Immature natural killer cell (primary cell): ENCODE measurements at regions not wholly inside any gene's neighbourhood (a gene's known extent, or its start where the extent isn't known, plus 50 kb on each side); places are given as distances from the start of the nearest gene placed in this dataset.
"Not testable (repeated sequence)": the region's sequence is repeated elsewhere in the genome, so short reads cannot be mapped to it uniquely, and the experiment has no call there.

ENCODE experiments used
- DNase-seq, 3 donors: peaks; one replicate each; pipeline ENCODE4 v3.0.0; 2022; ENCODE audit warnings: mixed read lengths in 1 of 3
- H3K27ac Mint-ChIP-seq, 6 donors: one replicate each; pipeline ENCODE4 v1.8.0; 2020; ENCODE audit warnings: mixed read lengths in 6 of 6, mild to moderate bottlenecking in 5 of 6, inconsistent platforms in 4 of 6, moderate library complexity in 3 of 6
- H3K27me3 Mint-ChIP-seq, 3 donors: one replicate each; pipeline ENCODE4 v1.8.0; 2020 to 2021; ENCODE audit warnings: low read depth in 3 of 3, mild to moderate bottlenecking in 3 of 3, mixed read lengths in 3 of 3, moderate library complexity in 3 of 3, inconsistent platforms in 1 of 3
- H3K36me3 Mint-ChIP-seq, 3 donors: one replicate each; pipeline ENCODE4 v1.8.0; 2020; ENCODE audit warnings: mixed read lengths in 3 of 3, inconsistent platforms in 2 of 3, mild to moderate bottlenecking in 2 of 3
- H3K4me1 Mint-ChIP-seq, 2 donors: one replicate each; pipeline ENCODE4 v1.8.0; 2020; ENCODE audit warnings: inconsistent platforms in 2 of 2, mild to moderate bottlenecking in 2 of 2, mixed read lengths in 2 of 2, moderate library complexity in 1 of 2
- H3K4me3 Mint-ChIP-seq, 5 donors: one replicate each; pipeline ENCODE4 v1.8.0; 2020; ENCODE audit warnings: mild to moderate bottlenecking in 5 of 5, mixed read lengths in 5 of 5, inconsistent platforms in 3 of 5, moderate library complexity in 3 of 5
- H3K9me3 Mint-ChIP-seq, 6 donors: one replicate each; pipeline ENCODE4 v1.8.0; 2020; ENCODE audit warnings: mild to moderate bottlenecking in 6 of 6, mixed read lengths in 6 of 6, inconsistent platforms in 4 of 6, moderate library complexity in 3 of 6

DNA sequence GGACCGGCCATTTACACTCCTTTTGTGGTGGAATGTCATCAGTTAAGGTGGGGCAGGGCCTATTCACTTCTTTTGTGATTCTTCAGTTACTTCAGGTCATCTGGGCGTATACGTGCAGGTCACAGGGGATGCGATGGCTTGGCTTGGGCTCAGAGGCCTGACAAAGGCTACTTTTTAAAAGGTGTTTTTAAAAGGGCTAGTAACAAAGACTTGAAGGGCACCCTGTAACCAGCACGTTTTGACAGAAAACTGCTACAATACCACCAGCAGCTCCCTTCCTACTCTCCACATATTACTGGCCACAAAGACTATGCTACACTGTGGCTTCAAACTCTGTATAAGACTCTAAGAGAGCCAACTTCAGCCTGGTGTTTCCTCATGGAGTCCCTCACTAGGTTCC lies 151.6 kb upstream of the KCTD3 start:
- H3K4me1 Mint-ChIP-seq, H3K36me3 Mint-ChIP-seq, DNase-seq, H3K27ac Mint-ChIP-seq, H3K27me3 Mint-ChIP-seq, H3K4me3 Mint-ChIP-seq: not testable (repeated sequence)
- H3K9me3 Mint-ChIP-seq = peaks cover 0 to 48% (median 12%) of the 10 kb centered on the region in 6 donors

DNA sequence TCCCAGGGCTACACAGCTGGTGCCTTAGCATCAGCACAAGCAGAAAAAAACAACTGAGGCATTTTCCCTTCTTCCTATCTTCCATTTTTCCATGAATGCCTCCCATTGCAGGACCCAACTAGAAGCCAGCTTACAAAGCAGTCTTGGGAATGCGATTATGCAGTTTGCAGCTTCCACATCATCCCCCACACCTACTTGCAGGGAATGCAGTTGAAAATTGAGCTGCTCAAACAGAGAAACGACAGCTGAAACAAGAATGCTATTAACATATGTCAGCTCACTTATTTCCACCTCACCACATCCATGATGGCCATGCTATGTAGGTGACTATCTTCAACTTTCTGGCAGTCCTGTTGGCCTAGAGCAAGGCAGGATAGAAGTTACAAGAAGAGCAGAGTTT lies 150.6 kb upstream of the KCTD3 start:
- Mint-ChIP-seq H3K4me3 (no peak overlapping the region), H3K4me1 (no peaks in the 10 kb centered on the region), H3K27me3 (peaks cover 0 to 2% (median 0%) of the 10 kb centered on the region in 3 donors), H3K9me3 (peaks cover 0 to 55% (median 13%) of the 10 kb centered on the region in 6 donors), H3K36me3 (no peaks in the 10 kb centered on the region), H3K27ac (no peak overlapping the region)
- no peak for DNase-seq

DNA sequence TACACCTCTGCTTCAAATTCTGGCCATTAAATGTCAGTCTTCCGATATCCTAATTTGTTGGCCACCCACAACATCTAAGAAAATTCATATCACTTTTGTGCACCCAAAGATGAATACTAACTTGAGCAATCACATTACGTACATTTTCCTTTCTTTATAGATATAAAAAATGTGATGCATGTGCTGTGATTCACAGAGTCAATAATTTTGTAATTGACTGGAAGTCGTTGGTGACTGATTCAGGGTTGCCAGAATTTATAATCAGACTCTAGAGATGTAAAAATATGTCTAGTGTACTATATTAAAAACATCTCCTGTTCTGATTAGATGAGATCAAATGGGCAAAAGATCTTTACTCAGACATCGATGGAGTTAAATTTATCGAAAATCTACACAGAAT lies 150.0 kb upstream of the KCTD3 start:
- H3K4me3 Mint-ChIP-seq = no peak overlapping the region
- no peaks in the 10 kb centered on the region for H3K4me1 Mint-ChIP-seq
- peaks cover 0 to 2% (median 0%) of the 10 kb centered on the region in 3 donors for H3K27me3 Mint-ChIP-seq
- H3K27ac Mint-ChIP-seq = no peak overlapping the region
- DNase-seq = no peak
- H3K36me3 Mint-ChIP-seq = no peaks in the 10 kb centered on the region
- peaks cover 0 to 55% (median 10%) of the 10 kb centered on the region in 6 donors for H3K9me3 Mint-ChIP-seq

DNA sequence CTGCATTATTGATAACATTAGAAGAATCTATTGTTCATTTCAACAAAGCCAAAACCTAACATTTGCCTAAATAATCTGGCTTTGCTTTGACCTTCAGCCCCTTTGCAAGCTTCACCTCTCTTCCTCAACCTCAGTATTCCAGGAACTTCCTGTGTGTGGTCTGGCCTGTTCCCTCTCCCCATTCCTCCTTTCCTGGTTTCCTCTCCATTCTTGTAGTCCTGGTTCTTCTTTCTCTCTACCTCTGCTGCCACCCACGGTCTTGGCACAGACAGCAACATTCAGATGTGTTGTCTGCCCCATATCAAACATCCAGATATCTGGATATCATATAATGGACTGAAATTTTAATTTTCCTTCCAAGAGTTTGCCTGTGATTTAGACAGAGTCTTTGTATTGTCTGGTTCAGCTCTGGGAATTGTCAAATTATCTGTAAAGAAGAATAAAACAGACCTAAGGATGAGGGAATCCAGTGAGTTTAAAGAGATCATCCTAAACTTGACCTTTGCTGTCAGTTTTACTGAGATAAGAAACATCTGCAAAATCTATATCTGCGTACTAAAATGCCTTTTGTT lies 148.1 kb upstream of the KCTD3 start:
- Mint-ChIP-seq H3K27ac (no peak overlapping the region), H3K4me3 (no peak overlapping the region), H3K4me1 (no peaks in the 10 kb centered on the region), H3K27me3 (peaks cover 0 to 4% (median 3%) of the 10 kb centered on the region in 3 donors), H3K36me3 (peaks cover 0 to 6% (median 0%) of the 10 kb centered on the region in 3 donors), H3K9me3 (peaks cover 8 to 59% (median 15%) of the 10 kb centered on the region in 6 donors)
- DNase-seq = no peak

DNA sequence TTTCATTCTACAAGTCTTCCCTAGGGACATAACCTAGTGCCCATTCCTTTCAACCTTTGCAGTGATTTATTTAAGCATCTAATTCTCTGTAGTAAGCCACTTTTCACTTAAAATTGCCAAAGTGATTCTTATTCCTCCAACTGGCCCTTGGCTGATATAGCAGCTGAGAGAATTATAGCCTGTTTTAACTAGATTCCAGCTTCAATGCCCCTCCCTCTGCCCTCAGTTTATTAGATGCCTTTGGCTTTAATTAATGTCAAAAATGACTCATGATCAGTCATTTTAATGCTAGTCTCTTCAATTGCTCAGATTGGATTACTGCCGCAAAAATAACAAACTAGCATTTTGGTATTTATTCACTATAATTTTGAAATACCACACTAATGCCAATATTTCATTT lies 145.4 kb upstream of the KCTD3 start:
- Mint-ChIP-seq H3K4me3 (no peak overlapping the region), H3K27ac (no peak overlapping the region)

DNA sequence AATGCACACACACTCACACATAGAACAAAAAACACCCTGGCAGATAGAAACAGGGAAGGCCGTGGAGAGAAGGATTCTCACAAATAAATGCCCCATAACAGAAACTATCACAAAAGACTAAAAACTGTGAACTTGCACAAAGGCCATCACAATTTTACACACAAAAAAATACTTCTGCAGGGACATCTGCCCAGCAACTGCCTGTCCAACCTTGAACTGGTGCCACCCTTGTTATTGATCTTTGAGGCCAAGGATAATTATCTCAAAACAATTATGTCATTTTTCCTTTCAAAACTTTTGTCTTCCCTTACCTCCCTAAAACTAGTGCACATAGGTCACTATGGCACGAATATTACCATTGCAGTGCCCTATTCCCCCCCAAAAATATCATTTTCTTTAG lies 143.8 kb upstream of the KCTD3 start:
- Mint-ChIP-seq H3K4me1 (no peaks in the 10 kb centered on the region), H3K27me3 (peaks cover 0 to 3% (median 2%) of the 10 kb centered on the region in 3 donors), H3K27ac (no peak overlapping the region), H3K9me3 (peaks cover 7 to 42% (median 25%) of the 10 kb centered on the region in 6 donors), H3K4me3 (no peak overlapping the region), H3K36me3 (peaks cover 0 to 6% (median 0%) of the 10 kb centered on the region in 3 donors)
- DNase-seq = no peak

More for the DNA sequence above, 145.4 kb upstream of the KCTD3 start:
- no peaks in the 10 kb centered on the region for H3K4me1 Mint-ChIP-seq
- no peak for DNase-seq
- H3K36me3 Mint-ChIP-seq = peaks cover 0 to 6% (median 0%) of the 10 kb centered on the region in 3 donors
- peaks cover 7 to 38% (median 16%) of the 10 kb centered on the region in 6 donors for H3K9me3 Mint-ChIP-seq
- H3K27me3 Mint-ChIP-seq = peaks cover 0 to 3% (median 2%) of the 10 kb centered on the region in 3 donors

DNA sequence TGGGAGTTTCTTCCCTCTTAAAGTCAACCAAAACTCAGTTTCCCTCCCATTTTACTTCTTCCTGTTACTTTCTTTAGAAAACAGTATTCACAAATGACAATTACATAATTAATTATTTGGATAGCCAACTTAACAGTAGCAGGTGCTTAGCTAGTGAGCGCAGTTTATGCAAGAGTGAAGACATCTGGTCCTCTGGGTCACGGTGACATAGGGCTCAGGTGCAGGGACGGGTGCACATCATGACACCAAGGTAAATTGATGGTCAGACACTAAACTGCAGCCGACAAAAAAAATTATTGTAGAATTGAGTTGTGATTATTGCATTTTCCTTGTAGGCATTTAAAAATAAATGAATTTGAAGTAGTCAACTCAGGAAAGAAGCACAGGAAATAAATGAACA lies 142.0 kb upstream of the KCTD3 start:
- peaks cover 0 to 3% (median 2%) of the 10 kb centered on the region in 3 donors for H3K27me3 Mint-ChIP-seq
- H3K27ac Mint-ChIP-seq = no peak overlapping the region
- no peaks in the 10 kb centered on the region for H3K4me1 Mint-ChIP-seq
- DNase-seq = no peak
- peaks cover 0 to 6% (median 0%) of the 10 kb centered on the region in 3 donors for H3K36me3 Mint-ChIP-seq
- no peak overlapping the region for H3K4me3 Mint-ChIP-seq
- H3K9me3 Mint-ChIP-seq = peaks cover 5 to 53% (median 38%) of the 10 kb centered on the region in 6 donors

DNA sequence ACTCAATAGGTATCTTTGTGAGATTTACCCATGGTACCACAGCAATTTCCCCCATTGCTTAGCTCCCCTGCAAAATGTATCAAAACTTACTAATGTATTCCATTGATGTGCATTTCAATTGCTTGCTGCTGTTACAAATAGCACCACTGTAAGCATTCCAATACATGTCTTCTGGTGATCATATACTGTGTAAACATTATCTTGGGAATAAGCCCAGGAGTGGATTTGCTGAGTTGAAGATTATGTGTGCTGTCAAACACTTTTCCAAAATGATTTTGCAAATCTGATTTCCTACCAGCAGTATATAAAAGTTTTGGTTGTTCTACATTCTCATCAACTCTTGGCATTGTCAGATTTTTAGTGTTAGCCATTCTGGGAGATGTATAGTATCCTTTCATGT lies 141.0 kb upstream of the KCTD3 start:
- Mint-ChIP-seq H3K4me3 (no peak overlapping the region), H3K4me1 (no peaks in the 10 kb centered on the region), H3K36me3 (peaks cover 0 to 6% (median 0%) of the 10 kb centered on the region in 3 donors), H3K9me3 (peaks cover 5 to 53% (median 45%) of the 10 kb centered on the region in 6 donors), H3K27ac (no peak overlapping the region), H3K27me3 (peaks cover 0 to 3% (median 2%) of the 10 kb centered on the region in 3 donors)
- no peak for DNase-seq

DNA sequence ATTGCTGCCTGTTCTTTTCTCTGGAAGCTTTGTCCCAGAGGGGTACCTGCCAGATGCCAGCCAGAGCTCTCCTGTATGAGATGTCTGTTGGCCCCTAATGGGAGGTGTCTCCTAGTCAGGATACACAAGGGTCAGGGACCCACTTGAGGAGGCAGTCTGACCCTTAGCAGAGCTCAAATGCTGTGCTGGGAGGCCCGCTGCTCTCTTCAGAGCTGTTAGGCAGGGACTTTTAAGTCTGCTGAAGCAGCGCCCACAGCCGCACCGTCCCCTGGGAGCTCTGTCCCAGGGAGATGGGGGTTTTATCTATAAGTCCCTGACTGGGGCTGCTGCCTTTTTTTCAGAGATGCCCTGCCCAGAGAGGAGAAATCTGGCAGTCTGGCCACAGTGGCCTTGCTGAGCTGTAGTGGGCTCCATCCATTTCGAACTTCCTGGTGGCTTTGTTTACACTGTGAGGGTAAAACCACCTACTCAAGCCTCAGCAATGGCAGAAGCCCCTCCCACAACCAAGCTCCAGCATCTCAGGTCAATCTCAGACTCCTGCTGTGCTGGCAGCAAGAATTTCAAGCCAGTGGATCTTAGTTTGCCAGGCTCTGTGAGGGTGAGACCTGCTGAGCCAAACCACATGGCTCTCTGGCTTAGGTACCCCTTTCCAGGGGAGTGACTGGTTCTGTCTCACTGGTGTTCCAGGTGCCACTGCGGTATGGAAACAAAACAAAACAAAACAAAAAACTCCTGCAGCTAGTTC lies 134.4 kb upstream of the KCTD3 start:
- DNase-seq, H3K36me3 Mint-ChIP-seq, H3K27me3 Mint-ChIP-seq, H3K4me3 Mint-ChIP-seq, H3K4me1 Mint-ChIP-seq, H3K27ac Mint-ChIP-seq: not testable (repeated sequence)
- peaks cover 8 to 67% (median 42%) of the 10 kb centered on the region in 6 donors for H3K9me3 Mint-ChIP-seq

DNA sequence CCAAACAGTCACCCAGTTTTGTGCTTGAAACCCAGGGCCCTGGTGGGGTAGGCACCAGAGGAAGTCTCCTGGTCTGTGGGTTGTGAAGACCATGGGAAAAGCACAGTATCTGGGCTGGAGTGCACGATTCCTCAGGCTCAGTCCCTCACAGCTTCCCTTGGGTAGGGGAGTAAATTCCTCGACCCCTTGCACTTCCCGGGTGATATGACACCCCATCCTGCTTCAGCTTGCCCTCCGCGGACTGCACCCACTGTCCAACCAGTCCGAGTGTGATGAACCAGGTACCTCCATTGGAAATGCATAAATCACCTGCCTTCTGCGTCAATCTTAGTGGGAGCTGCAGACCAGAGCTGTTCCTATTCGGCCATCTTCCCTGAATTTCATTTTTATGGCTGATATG lies 133.9 kb upstream of the KCTD3 start:
- Mint-ChIP-seq H3K27ac (no peak overlapping the region), H3K36me3 (no peaks in the 10 kb centered on the region), H3K9me3 (peaks cover 8 to 66% (median 41%) of the 10 kb centered on the region in 6 donors)

DNA sequence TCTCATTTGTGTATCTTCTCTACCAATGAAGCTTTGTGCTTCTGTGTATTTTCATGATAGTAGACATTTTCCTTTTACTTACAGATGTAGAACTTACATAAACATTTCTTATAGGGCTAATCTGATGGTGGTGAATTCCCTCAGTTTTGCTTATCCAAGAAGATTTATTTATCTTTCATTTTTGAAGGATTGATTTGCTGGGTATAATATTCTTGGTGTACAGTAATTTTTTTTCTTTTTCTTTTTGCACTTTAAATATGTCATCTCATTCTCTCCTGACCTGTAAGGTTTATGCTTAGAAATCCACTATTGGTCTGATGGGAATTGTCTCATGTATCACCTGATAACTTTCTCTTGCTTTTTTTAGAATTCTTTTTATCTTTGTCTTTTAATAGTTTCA lies 127.6 kb upstream of the KCTD3 start:
- H3K36me3 Mint-ChIP-seq = no peaks in the 10 kb centered on the region
- H3K9me3 Mint-ChIP-seq = peaks cover 17 to 82% (median 50%) of the 10 kb centered on the region in 6 donors
- H3K27ac Mint-ChIP-seq = no peak overlapping the region
- no peaks in the 10 kb centered on the region for H3K4me1 Mint-ChIP-seq
- DNase-seq = no peak
- H3K4me3 Mint-ChIP-seq = no peak overlapping the region
- H3K27me3 Mint-ChIP-seq = peaks cover 0 to 6% (median 0%) of the 10 kb centered on the region in 3 donors

More for the DNA sequence above, 133.9 kb upstream of the KCTD3 start:
- Mint-ChIP-seq H3K4me3 (no peak overlapping the region), H3K27me3 (peaks cover 0 to 3% (median 0%) of the 10 kb centered on the region in 3 donors), H3K4me1 (no peaks in the 10 kb centered on the region)
- no peak for DNase-seq

DNA sequence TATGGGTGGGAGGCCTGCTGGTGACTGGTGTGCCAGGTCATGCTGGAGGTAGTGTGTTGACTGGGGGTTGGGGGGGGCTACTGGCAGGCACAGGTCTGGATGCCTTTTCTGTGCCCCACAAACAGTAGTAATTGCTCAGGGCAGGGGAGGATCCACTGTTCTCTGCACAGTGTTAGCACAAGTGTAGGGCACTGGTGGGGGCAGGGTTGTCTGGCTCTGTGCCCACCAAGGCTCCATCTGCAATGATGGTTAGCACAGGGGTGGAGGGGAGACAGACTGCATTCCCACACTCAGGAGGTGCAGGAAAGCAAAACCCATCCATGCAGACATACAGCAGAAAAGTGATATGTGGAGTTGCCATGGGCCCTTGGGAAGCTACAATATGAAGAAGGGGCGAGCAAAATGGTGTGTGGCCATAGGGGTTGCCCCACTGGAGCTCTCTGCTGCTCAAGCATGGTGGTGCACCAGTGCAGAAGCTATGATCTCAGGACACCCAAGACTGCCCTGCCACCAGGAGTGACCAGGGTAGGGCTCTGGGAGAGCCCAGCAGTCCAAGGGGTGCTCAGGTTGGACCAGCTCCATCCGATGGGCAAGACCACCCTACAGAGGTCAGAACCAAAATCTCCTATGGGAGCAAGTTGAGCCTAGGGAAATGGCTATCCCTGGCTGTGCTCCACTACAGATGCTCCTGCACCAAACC lies 122.2 kb upstream of the KCTD3 start:
- H3K27me3 Mint-ChIP-seq = peaks cover 0 to 2% (median 2%) of the 10 kb centered on the region in 3 donors
- H3K27ac Mint-ChIP-seq = no peak overlapping the region
- no peaks in the 10 kb centered on the region for H3K36me3 Mint-ChIP-seq
- peaks cover 10 to 62% (median 34%) of the 10 kb centered on the region in 6 donors for H3K9me3 Mint-ChIP-seq
- H3K4me1 Mint-ChIP-seq = no peaks in the 10 kb centered on the region
- no peak for DNase-seq
- H3K4me3 Mint-ChIP-seq = no peak overlapping the region

DNA sequence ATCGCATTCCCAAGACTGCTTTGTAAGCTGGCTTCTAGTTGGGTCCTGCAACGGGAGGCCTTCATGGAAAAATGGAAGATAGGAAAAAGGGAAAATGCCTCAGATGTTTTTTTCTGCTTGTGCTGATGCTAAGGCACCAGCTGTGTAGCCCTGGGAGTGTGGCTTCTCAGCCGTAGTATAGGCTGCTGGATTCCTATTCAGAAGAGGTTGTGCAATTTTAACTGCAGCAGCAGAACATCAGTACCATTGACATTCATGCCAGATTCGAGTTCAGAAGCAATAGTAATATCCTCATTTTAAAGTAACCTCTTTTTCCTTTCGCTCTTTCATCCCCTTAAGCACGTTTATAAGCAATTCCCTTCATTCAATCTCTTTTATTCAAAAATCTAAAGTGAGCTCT lies 119.1 kb upstream of the KCTD3 start:
- H3K4me1 Mint-ChIP-seq, DNase-seq, H3K4me3 Mint-ChIP-seq, H3K36me3 Mint-ChIP-seq, H3K27ac Mint-ChIP-seq, H3K27me3 Mint-ChIP-seq: not testable (repeated sequence)
- peaks cover 12 to 44% (median 23%) of the 10 kb centered on the region in 6 donors for H3K9me3 Mint-ChIP-seq

DNA sequence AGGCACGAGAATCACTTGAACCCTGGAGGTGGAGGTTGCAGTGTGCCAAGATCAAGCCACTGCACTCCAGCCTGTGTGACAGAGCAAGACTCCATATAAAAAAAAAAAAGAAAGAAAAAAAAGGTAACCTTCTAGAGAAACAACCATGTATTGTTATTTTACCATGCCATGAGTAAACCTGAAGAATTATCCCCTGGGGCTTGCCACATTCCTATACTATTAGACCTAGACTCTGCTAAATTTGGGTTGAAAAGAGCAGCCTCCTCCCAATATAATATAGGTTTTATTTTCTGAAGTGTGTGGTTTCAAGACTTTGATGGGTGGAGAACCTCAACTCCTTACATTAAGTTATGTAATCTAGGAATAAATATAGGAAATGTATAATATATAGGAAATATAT lies 118.0 kb upstream of the KCTD3 start:
- not testable (repeated sequence) for H3K4me1 Mint-ChIP-seq, DNase-seq, H3K27me3 Mint-ChIP-seq, H3K27ac Mint-ChIP-seq, H3K4me3 Mint-ChIP-seq, H3K36me3 Mint-ChIP-seq
- H3K9me3 Mint-ChIP-seq = peaks cover 11 to 38% (median 16%) of the 10 kb centered on the region in 6 donors
